Mesendoderm (in vitro differentiated cells): ENCODE measurements at regions not wholly inside any gene's neighbourhood (a gene's known extent, or its start where the extent isn't known, plus 50 kb on each side); places are given as distances from the start of the nearest gene placed in this dataset.
A peak's percentile ranks its signal among the peaks of the same experiment; 100 is the strongest.
"Not testable (repeated sequence)": the region's sequence is repeated elsewhere in the genome, so short reads cannot be mapped to it uniquely, and the experiment has no call there.

Source experiments
- DNase-seq: peaks from one replicate; pipeline ENCODE4 v3.0.0; 2013
- H2AK5ac ChIP-seq: 2 replicates; pipeline ENCODE4 v1.6.1; 2013; ENCODE audit warnings: low read length, inconsistent platforms
- H2BK120ac ChIP-seq: 2 replicates; pipeline ENCODE4 v1.6.1; 2013; ENCODE audit warnings: low read depth, mild to moderate bottlenecking, low read length, moderate library complexity, mixed read lengths
- H2BK15ac ChIP-seq: replicated peaks from 2 replicates; pipeline ENCODE4 v1.6.1; 2013; ENCODE audit warnings: low read depth, mild to moderate bottlenecking, moderate library complexity
- H2BK5ac ChIP-seq: 2 replicates; pipeline ENCODE4 v1.6.1; 2013; ENCODE audit warnings: low read length, inconsistent platforms
- H3K18ac ChIP-seq: 2 replicates; pipeline ENCODE4 v1.6.1; 2013; ENCODE audit warnings: mild to moderate bottlenecking, low read length, mixed read lengths
- H3K23ac ChIP-seq: one replicate; pipeline ENCODE4 v1.6.1; 2013; ENCODE audit warnings: low read length
- H3K27ac ChIP-seq: 2 replicates; pipeline ENCODE4 v1.5.1; 2013; ENCODE audit warnings: low read depth, mild to moderate bottlenecking, inconsistent platforms, low read length, moderate library complexity
- H3K27me3 ChIP-seq: 2 replicates; pipeline ENCODE4 v1.6.1; 2013; ENCODE audit warnings: low read length, control low read depth, mild to moderate bottlenecking, inconsistent platforms; ENCODE audit not compliant: insufficient read depth, poor library complexity
- H3K36me3 ChIP-seq: 2 replicates; pipeline ENCODE4 v1.6.1; 2013; ENCODE audit warnings: low read length, inconsistent platforms; ENCODE audit not compliant: control insufficient read depth, insufficient read depth
- H3K4ac ChIP-seq: one replicate; pipeline ENCODE4 v1.6.1; 2013; ENCODE audit warnings: low read depth, mild to moderate bottlenecking, low read length, moderate library complexity
- H3K4me1 ChIP-seq: 2 replicates; pipeline ENCODE4 v1.6.1; 2013; ENCODE audit warnings: low read depth, low read length, inconsistent platforms; ENCODE audit not compliant: control insufficient read depth
- H3K4me2 ChIP-seq: 2 replicates; pipeline ENCODE4 v1.6.1; 2013; ENCODE audit warnings: low read length
- H3K4me3 ChIP-seq: 2 replicates; pipeline ENCODE4 v1.5.1; 2013; ENCODE audit warnings: mild to moderate bottlenecking, low read length
- H3K56ac ChIP-seq: one replicate; pipeline ENCODE4 v1.6.1; 2013; ENCODE audit warnings: low read length
- H3K79me1 ChIP-seq: 2 replicates; pipeline ENCODE4 v1.6.1; 2013; ENCODE audit warnings: low read length, inconsistent platforms
- H3K79me2 ChIP-seq: 2 replicates; pipeline ENCODE4 v1.6.1; 2013; ENCODE audit warnings: mild to moderate bottlenecking, low read length; ENCODE audit not compliant: control insufficient read depth, insufficient read depth
- H3K9ac ChIP-seq: 2 replicates; pipeline ENCODE4 v1.6.1; 2013; ENCODE audit warnings: low read length, inconsistent platforms
- H4K5ac ChIP-seq: one replicate; pipeline ENCODE4 v1.6.1; 2013; ENCODE audit warnings: low read length
- H4K8ac ChIP-seq: one replicate; pipeline ENCODE4 v1.6.1; 2013; ENCODE audit warnings: low read depth, mild to moderate bottlenecking, control low read depth, low read length, moderate library complexity
- WGBS: extraction: QIAGEN DNeasy Blood & Tissue Kit; methylation state at CpG from one replicate; pipeline ENCODE4 v1.1.7; 2013; ENCODE audit warnings: low lambda C conversion rate, missing lambda C conversion rate; ENCODE audit not compliant: insufficient coverage; ENCODE audit errors: extremely low coverage; 5-methylcytosine and 5-hydroxymethylcytosine counted together

DNA sequence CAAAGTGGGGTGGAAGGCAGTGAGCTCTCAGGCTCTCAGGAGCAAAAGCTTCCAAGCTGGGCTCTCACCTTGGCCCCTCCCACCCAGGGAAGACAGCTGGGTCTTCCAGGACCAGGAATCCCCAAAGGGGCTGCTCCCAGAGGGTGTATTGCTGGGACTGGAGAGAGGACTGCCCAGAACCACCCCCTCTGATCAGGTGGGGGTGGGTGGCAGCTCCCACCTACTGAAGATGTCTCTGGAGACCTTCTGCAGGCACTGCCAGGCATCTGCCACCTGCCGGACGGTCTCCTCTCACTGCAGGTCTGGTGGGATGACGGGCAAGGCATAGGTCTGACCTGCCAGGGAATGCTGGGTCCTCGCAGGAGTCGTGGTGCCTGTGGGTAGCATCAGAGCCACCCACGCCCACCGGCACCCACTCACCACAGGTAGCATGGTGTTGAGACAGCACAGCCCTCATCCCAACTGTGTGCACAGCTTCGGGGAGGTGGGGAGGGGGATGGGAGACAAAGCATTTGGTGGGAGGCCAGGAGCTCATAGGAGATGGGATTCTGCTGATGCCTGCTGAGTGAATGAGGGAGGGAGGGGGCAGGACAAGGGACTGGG lies 103.2 kb downstream of the SINHCAF start:
- no peak overlapping the region for H2BK120ac ChIP-seq
- peaks cover 7% of the 10 kb centered on the region for H3K4me1 ChIP-seq
- no peak overlapping the region for H3K4me3 ChIP-seq
- H3K27me3 ChIP-seq = no peaks in the 10 kb centered on the region
- no peak overlapping the region for H4K5ac ChIP-seq
- H2BK15ac ChIP-seq = no peak overlapping the region
- H4K8ac ChIP-seq = no peak overlapping the region
- no peak overlapping the region for H3K23ac ChIP-seq
- no peaks in the 10 kb centered on the region for H3K79me1 ChIP-seq
- H2AK5ac ChIP-seq = no peak overlapping the region
- no peak overlapping the region for H3K18ac ChIP-seq
- H3K4ac ChIP-seq = no peak overlapping the region
- H3K36me3 ChIP-seq = no peaks in the 10 kb centered on the region
- no CpG with 5 or more reads among the region's 8 CpGs for WGBS
- no peak overlapping the region for H3K4me2 ChIP-seq
- H2BK5ac ChIP-seq = no peak overlapping the region
- no peak overlapping the region for H3K56ac ChIP-seq
- no peaks in the 10 kb centered on the region for H3K79me2 ChIP-seq
- H3K9ac ChIP-seq = no peak overlapping the region
- no peak overlapping the region for H3K27ac ChIP-seq
- DNase-seq = no peak

GRCh38 chr12:31223640-31224039 lies 102.3 kb downstream of the SINHCAF start:
- H4K5ac ChIP-seq, H2AK5ac ChIP-seq, H3K23ac ChIP-seq, H3K56ac ChIP-seq, H3K79me2 ChIP-seq, H2BK120ac ChIP-seq, H3K18ac ChIP-seq, H3K36me3 ChIP-seq, H3K4me2 ChIP-seq, H2BK15ac ChIP-seq, H3K79me1 ChIP-seq, H3K4me3 ChIP-seq, H4K8ac ChIP-seq, DNase-seq, H3K4me1 ChIP-seq, H3K4ac ChIP-seq, H3K9ac ChIP-seq, H2BK5ac ChIP-seq, H3K27me3 ChIP-seq, H3K27ac ChIP-seq: not testable (repeated sequence)
- no CpG with 5 or more reads among the region's 1 CpG for WGBS

- no peak overlapping the region for H3K4me2 ChIP-seq
- no CpG with 5 or more reads among the region's 6 CpGs for WGBS
- no peak overlapping the region for H3K18ac ChIP-seq
- H3K56ac ChIP-seq = peak overlapping the region; percentile 36
- no peak overlapping the region for H3K4ac ChIP-seq
- H2AK5ac ChIP-seq = no peak overlapping the region
- H4K8ac ChIP-seq = no peak overlapping the region
- peaks cover 7% of the 10 kb centered on the region for H3K4me1 ChIP-seq
- H3K9ac ChIP-seq = no peak overlapping the region
- no peak overlapping the region for H4K5ac ChIP-seq
- peak; percentile 93 for DNase-seq
- no peak overlapping the region for H3K23ac ChIP-seq
- no peak overlapping the region for H2BK120ac ChIP-seq
- no peaks in the 10 kb centered on the region for H3K79me2 ChIP-seq
- H2BK15ac ChIP-seq = no peak overlapping the region
- H3K27ac ChIP-seq = no peak overlapping the region
- no peak overlapping the region for H3K4me3 ChIP-seq
- H3K79me1 ChIP-seq = no peaks in the 10 kb centered on the region
- H3K36me3 ChIP-seq = no peaks in the 10 kb centered on the region
- no peaks in the 10 kb centered on the region for H3K27me3 ChIP-seq
- peak overlapping the region; percentile 12 for H2BK5ac ChIP-seq
Observed at GRCh38 chr12:31224768-31225448, 101.0 kb downstream of the SINHCAF start.

DNA sequence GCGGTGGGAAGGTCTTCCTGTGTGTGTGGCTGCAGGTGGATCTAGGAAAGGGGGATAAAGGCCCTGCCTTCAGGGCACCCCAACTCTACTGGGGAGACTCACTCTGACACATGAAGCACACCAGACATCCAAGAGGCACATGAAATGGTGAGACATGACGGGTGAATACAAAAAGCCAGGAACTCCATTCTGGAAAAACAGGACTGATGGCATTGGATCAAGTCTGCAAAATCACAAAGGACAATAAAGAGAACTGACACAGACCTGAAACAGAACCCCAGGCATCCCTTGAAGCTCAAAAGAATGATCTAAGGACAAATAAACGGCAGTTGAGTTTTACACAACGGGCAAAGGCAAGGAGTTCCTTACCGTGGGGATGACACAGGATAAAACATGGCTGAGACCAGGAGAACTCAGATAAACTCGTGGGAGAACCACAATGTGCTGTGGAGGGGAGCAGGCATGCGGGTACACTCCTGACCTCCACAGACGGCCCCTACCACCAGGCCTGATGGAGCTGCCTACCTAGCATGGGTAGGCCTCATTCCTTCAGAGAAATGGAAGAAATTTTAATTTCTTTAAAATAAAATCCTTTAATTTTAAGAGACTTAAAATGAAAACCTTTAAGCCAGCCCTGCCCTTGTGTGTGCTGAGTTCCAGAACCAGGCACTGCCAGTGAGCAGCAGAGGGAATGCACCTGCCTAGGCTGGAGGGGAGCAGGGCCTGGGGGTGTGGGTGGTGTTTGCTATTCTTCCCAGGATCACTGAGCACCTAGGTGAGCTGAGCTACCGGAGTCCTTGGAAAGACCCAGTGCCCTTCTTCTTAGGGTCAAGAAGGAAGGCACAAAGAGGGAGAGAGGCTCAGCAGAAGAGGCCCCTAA lies 100.1 kb downstream of the SINHCAF start:
- Histone ChIP-seq H3K4me1 (peaks cover 7% of the 10 kb centered on the region), H2BK5ac (no peak overlapping the region), H3K27me3 (no peaks in the 10 kb centered on the region), H3K4me2 (no peak overlapping the region), H3K4me3 (no peak overlapping the region), H2AK5ac (no peak overlapping the region), H3K23ac (no peak overlapping the region), H3K56ac (peak overlapping the region; percentile 36), H2BK120ac (no peak overlapping the region), H3K79me1 (no peaks in the 10 kb centered on the region), H3K36me3 (no peaks in the 10 kb centered on the region), H4K5ac (no peak overlapping the region), H3K18ac (no peak overlapping the region), H4K8ac (no peak overlapping the region), H2BK15ac (no peak overlapping the region), H3K79me2 (no peaks in the 10 kb centered on the region), H3K27ac (no peak overlapping the region), H3K4ac (no peak overlapping the region), H3K9ac (no peak overlapping the region)
- no peak for DNase-seq
- no CpG with 5 or more reads among the region's 9 CpGs for WGBS

DNA sequence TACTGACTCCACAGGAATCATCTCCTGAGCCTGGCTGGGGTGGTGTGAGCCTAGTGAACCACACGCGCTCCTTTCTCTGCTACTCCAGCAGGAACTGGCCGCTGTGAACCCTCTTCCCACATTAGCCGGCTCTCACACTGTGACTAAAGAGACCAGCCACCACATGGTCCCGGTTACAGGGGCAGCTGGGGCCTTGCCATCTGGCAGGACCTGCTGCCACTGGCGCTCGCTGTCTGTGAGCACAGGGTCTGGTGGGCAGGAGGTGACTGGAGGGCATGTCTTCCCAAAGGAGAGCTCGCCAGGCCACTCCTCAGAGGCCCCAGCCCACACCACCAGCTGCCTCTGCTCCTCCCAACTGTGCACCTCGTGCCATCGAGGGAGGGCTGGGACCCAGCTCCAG lies 99.3 kb downstream of the SINHCAF start:
- H2AK5ac ChIP-seq = no peak overlapping the region
- no peaks in the 10 kb centered on the region for H3K79me1 ChIP-seq
- no peak overlapping the region for H2BK120ac ChIP-seq
- H3K27me3 ChIP-seq = no peaks in the 10 kb centered on the region
- H4K8ac ChIP-seq = no peak overlapping the region
- H3K4me1 ChIP-seq = peaks cover 7% of the 10 kb centered on the region
- H3K4ac ChIP-seq = no peak overlapping the region
- no peak overlapping the region for H4K5ac ChIP-seq
- no peak overlapping the region for H3K27ac ChIP-seq
- no peak overlapping the region for H3K23ac ChIP-seq
- H3K18ac ChIP-seq = no peak overlapping the region
- H2BK15ac ChIP-seq = no peak overlapping the region
- no peak overlapping the region for H3K9ac ChIP-seq
- no peak overlapping the region for H3K4me2 ChIP-seq
- H3K79me2 ChIP-seq = no peaks in the 10 kb centered on the region
- no peak overlapping the region for H3K56ac ChIP-seq
- DNase-seq = no peak
- no peaks in the 10 kb centered on the region for H3K36me3 ChIP-seq
- no peak overlapping the region for H2BK5ac ChIP-seq
- no peak overlapping the region for H3K4me3 ChIP-seq
- no CpG with 5 or more reads among the region's 10 CpGs for WGBS
